Renal cortical epithelial cell (primary cell): ENCODE measurements at regions not wholly inside any gene's neighbourhood (a gene's known extent, or its start where the extent isn't known, plus 50 kb on each side); places are given as distances from the start of the nearest gene placed in this dataset.

Experiments used
- DNase-seq: peaks from one replicate; pipeline ENCODE4 v3.0.0-alpha.2; 2011; ENCODE audit warnings: low read depth

DNA sequence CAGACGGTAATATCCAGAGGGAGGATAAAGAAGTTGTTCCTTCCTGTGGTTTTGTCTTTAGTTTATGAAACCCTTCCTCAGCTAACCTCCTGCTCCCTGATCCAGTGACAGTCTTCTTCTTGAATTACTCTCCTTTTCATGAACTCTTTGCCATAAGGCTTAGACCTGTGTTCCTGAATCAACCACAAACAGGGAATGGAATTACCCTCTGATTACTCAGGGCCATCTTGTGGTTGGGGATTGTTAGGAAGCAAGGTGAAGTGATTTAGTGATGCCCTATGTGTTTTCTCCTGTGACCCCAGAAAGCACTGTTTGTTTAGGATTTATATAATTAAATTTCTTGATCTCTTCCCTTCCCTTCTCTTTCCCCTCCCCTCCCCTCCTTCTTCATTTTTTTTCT is 409.1 kb downstream of the TAF11L14 start:
- DNase-seq: no peak

DNA sequence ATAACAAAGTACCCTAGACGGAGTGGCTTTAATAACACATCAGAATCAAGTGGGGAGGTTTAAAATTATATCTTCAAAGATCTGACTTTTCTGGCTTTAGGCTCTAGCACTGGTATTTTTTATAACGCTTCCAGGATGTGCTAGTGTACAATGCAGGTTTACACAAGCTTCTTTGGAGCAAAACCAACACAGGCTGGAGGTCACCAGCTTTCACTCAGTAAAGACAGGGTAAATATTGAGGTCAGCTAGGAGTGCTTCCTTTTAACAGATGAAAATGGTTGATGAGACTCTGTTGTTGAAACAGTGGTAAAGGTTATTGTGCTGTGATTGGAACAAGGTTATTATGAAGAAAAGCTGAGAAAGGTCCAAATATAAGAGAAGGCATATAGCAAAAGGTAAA is 414.2 kb downstream of the TAF11L14 start:
- DNase-seq: no peak

DNA sequence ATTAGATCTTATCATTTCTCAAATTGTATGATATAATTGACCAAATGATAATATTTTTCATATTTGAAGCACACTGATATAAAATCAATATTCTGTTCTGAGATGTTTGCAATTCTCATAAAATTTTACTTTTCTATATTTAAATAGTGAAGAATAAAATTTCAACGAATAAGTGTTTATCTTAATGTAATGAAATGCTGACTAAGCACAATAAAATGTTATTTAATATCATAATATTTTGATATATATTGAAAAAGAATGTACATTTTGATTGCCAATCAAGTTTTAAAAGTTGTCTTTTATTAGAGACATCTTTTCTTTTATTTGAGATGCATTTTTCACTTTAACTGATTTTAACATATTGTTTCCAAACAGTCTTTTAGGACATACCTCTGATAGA is 416.1 kb downstream of the TAF11L14 start:
- no peak for DNase-seq

DNA sequence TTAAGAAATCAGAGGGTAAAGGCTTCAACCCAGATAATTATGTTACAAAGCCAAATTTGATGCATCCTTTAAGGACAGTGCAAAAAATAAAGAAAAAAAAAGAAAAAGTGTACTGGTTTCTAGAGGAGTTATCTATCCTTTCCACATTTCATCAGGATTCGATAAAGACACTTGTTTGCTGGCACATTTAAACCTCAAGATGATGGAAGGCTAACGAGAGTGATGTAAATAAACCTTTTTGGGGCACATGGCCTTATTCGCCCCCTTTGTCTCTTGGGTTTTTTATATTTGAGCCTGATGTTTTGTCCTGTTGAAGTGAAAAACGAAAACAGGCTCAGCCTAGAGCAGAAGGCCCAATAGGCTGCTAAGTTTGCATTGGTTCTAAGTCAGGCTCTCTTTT is 416.5 kb downstream of the TAF11L14 start:
- DNase-seq: no peak

DNA sequence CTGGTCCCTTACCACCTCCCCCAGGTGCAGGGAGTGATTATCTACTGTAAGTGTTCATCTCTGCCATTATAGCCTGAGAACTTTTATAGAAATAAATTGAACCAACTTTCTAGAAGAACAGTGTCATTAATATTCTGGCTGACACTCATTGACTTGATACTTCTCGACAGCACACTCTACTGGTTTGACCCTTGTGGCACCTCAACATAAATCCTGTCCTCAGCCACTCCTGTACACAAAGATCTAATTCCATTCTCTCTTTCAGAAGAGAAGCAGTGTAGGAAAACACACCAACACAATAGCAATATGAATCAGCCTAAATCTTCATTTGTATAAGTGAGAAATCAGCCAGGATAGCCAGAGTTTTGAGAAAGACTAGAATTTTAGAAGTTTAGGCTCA is 417.7 kb downstream of the TAF11L14 start:
- DNase-seq: no peak

DNA sequence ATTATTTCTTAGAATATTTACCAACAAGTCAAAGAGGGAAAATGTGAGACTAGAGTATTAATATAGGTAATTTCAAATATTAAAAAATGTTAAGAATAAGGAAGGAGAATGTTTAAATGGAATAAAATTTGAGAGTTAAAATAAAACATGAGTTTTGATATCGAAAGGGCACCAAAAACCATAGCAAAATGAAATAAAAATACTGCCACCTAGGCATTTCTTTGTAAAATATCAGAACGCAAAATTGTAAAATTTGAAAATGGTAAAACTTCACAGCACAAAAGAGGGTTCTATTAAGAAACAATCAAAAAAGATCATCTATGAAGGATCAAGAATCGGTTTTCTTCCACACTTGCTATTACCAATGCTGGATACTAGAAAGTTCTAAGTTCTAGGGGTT is 418.3 kb downstream of the TAF11L14 start:
- DNase-seq: no peak

DNA sequence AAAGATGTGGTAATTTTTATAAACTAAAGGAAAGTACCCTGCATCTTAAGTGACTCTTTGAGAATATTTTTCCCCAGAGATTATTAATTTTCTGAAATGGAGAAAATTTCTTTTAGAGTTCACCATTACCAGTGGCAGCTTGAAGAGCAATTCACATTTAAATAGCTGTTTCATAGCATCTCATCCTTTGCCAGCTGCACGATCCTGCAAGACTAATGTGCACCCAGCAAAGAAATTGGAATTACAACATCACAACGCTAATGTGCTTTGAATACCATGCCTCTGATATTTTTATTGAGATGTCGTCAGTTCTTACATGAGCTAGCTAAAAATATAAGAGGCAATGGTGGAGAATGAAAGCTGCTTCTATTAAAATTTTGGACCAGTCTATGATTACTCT is 423.5 kb downstream of the TAF11L14 start:
- DNase-seq: no peak

DNA sequence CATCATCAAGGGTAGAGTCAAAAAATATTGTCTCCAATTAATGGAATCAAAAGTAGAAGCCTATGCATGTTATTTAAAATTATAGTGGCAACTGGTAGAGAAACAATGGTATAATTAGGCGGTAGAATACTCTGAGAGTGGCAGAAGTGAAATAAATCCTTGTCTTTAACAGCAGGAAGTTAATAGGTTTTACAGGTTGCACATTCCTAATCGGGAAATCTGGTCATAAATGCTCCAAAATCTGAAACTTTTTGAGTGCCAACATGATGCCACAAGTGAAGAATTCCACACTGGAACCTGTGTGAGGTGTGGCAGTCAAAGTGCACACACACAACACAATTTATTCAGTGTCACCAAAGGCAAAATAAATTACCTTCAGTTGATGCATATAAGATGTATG is 433.4 kb downstream of the TAF11L14 start:
- no peak for DNase-seq

DNA sequence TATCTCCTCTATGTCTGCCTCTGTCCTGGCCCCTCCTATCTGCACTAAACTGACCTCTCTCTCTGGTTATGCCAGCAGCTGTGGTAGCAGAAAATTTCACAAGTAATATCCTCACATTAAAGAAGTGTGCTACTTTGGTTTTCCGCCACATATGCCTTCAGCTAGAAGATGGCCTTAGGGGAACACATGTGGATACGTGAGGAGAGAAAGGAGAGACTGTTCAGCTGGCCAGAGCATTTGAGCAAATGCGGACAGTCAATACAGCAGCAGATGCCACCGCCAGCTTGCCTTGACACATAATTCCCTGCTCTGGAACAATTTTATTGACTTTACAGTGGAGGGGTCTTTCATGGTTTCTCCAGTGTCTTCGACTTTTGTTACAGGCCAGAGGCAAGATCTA is 434.6 kb downstream of the TAF11L14 start:
- no peak for DNase-seq

DNA sequence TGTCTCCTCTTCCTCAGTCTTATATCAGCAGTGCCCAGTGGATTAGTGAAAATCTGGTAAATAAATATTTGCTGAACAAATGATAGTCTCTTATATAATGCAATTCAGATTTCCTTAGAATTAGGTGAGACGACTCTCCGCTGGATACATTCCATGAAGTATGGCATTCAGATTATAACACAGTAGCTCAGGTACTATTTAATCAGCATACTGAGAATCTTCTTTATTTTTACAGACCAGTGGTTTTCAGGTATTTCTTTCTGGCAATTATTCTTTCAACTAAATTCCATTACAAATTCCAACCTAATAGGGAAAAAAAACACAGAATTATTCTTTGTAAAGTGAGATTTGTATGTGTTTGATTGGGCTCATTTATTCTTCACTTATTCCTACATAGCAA is 435.5 kb downstream of the TAF11L14 start:
- DNase-seq: no peak

DNA sequence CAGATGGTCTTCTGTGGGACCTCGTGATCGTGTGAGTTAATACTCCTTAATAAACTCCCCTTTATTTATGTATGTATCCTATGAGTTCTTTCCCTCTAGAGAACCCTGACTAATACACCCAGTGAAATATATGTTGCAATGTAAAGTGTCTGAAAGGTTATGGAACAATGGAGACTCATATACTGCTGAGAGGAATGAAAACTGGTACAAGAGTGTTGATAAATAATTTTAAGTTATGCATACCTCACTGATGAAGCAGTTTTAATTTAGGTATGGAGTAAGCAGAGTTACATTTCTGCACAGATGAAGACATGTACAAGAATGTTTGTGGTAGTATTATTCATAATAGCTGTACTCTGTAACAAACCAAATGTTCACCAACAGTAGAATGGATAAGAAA is 438.3 kb downstream of the TAF11L14 start:
- DNase-seq: no peak

DNA sequence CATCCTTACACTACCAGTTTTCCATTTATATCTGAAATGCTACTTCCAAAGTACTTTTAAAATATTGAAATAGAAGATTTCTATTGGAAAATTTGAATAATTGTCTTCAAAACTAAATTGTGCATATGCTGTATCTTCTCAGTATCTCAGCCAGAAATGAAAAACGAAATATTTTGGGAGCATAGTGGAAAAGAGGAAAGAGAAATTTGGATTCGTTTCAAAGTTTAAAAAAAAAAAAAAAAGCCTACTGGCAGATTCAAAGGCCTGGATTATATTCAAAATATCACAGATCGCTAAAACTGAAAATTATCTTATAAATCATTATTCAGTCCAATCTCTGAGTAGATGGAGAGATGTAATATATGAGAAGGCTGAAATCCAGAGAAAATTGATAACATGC is 440.7 kb downstream of the TAF11L14 start:
- DNase-seq: no peak

DNA sequence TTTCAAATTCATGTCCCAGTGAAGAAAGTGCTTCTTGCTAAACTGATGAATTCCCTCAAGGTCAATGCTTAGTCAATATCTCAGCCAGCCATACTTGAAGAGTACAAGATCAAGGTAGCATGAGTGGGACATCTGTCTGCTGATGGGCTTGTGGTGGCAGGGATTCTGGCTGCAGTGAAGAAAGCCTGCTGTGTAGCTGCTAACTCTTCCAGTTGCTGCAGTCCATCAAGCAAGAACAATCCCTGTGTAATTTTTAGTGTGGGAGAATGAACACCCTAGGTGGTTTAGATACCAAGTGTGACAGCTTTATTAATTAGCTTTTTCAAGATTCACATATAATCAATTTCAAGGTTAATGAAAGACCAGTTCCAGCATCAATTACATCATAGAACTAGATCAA is 443.9 kb downstream of the TAF11L14 start:
- DNase-seq: no peak

DNA sequence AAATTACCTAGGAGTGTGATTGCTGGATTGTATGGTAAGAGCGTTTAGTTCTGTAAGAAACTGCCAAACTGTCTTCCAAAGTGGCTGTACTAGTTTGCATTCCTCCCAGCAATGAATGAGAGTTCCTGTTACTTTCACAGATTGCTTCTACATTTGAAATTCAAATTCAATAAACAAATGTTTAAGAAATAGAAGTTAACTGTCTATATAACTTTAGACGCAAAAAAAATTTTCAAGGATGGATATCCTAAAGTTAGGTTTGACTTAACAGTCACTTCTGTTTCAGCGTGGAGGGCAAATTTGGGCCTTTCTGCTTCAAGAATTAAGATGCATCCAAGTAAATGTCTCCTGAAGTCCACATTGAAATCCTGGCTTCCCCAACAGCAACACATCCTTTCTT is 445.6 kb downstream of the TAF11L14 start:
- DNase-seq: no peak

DNA sequence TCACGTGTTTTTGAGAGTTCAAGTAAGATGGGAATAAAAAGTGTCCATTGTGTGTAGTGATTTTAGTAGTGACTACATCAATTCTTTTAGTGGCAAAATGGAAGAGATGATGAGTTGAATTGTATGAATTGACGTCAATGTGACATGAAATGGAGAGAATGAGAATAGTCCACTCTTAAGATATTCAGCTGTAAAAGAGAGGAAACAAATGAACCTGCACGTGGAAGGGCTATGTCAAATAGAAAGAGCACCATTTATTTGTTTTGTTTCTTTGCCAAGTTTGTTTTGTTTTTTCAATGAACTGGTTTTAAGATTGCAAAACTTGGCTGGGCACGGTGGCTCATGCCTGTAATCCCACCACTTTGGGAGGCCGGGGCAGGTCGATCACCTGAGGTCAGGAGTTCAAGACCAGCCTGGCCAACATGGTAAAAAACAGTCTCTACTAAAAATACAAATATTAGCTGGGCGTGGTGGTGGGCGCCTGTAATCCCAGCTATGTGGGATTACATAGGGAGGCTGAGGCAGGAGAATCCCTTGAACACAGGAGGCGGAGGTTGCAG is 453.8 kb downstream of the TAF11L14 start:
- no peak for DNase-seq

DNA sequence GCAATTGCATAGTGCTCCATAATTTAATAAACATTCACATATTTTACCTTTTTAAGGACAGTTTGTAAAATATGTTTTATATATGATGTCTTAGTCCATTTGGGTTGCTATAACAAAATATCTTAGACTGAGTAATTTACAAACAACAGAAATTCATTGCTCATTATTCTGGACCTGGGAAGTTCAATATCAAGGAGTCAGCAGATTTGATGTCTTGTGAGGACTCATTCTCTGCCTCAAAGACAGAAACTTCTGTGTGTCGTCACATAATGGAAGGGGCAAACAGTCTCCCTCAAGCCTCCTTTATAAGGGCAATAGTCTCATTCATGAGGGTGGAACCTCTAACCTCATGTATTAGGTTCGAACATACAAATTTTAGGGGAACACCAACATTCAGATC is 455.9 kb downstream of the TAF11L14 start:
- DNase-seq: no peak

DNA sequence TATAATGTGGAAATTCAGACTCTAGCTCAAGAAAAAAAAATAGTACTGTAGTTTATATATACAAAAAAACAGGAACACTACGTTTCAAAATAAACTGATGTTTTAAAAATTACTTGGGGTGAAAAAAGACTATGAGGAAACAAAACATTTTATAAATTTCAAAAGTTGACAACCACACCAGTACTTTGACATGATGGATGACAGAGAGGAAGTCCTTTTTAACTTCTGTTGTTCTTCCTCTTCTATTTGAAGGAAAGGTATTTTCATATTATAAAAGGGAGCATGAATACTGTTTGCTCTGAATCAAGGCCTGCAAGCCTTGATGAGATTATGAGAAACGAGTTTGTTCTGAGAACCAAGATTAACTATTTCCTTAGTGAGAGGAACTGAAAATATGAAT is 456.9 kb downstream of the TAF11L14 start:
- DNase-seq: no peak

DNA sequence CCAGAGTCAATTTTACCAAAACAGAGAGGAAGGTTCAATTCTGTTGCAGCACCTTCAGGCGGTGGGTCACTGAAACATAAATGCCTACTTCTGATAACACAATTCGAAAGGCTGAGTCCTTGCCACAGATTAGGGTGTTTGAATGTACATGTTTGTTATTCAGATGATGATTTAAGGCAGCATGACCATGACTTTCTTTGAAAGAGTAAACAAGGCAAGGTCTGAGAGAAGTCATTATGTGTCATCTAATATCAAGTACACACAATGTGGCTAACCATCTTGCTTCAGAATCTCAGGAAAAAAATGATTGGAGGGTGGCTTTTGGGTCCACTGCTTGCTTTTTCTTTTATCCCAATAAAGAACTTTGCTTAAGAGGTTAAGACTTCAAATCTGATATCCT is 457.5 kb downstream of the TAF11L14 start:
- DNase-seq: no peak

DNA sequence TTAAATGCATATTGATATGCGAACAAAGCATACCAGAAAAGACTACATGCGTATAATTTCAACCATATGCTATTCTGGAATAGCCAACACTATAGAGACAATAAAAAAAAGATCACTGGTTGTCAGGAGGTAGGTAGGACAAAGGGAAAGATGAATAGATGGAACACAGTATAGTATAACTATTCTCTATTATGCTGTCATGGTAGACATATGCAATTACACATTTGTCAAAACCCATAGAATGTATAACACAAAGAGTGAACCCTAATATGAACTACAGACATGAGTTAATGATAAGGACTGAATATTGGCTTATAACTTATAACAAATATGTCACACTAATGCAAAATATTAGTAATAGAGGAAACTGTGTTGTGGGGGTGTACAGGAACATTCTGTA is 460.8 kb downstream of the TAF11L14 start:
- DNase-seq: no peak

DNA sequence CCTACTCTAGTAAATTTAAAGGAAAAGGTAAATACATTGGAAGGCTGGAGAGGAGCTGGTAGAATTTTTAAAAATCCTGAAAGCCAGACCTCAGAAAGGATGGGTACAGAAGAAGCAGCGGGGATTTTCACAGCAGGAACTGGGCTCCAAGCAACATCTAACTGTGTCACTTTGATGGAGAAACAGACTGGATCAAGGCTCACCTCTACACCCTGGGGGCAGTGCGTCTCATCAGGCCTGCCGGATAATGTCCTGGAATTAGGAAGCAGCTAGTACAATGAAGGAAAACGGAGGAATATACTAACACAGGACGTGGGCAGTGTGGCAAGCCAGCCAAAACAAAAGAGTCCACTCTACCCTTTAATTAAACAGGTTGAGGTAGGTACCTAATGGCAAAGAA is 463.6 kb downstream of the TAF11L14 start:
- DNase-seq: no peak

DNA sequence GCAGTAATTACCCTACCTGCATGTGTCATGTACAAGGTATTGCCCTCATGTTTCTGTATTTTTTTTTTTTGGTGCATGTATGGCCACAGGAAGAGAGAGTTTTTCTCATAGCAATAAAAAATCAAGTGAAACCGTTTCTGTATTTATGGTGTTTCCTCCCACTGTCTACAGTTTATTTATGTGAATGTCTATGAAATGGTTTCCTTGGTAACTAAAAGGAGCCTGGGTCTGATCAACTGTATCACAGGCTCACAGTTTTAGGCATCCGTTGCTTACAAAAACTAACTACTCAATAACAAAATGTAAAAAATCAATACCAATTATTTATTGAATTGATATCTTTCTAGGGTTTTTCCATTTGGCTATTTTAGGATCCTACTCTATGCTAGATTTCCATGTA is 464.4 kb downstream of the TAF11L14 start:
- DNase-seq: no peak

DNA sequence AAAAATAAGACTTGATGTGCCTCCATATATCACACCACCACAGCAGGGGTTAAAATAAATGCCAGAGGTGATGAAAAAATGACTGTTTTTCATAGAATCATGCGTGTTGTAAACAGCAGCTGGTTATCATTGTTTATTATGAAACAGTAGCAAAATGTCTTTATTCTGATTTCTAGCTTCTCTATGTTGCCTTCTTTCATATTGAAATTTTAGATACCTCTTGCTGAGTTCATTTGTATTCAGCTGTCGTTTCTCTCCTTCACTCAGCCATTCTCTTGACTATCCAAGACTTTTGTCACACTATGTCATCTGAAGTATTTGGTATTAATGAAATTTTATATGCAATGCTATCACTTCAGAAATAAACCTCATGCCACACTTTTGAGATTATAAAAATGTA is 465.0 kb downstream of the TAF11L14 start:
- no peak for DNase-seq

DNA sequence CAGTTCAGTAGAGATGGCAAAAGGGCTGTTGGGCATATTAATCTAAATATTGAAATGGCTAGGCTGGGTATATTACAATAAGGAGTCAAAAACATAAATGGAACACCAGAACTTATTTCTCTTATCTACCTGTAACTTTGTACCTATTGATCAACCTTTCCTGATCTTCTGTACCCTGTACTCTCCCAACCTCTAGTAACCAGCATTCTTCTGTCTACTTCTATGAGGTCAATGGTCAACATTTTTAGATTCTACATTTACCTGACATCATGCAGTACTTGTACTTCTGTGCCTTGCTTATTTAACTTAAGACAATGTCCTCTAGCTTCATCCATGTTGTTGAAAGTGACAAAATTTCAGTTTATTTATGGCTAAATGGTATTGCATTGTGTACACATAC is 467.3 kb downstream of the TAF11L14 start:
- DNase-seq: no peak

DNA sequence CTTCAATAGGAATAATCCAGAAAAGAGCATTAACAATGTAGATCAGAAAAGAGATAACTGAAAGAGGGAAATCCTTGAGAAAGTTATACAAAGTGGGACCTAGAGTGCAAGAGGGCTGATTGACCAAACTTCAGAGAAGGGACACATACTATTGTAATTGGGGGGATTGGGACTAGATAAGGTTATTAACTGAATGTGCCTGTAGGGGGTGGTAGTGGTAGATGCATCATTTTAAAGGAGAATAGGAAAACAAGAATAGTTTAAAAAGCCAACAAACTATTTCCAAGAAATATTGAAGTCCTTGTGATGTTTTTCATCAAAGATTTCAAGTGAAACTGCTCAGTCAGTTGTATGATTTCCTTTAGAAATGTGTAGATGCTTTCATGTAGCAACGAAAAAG is 468.5 kb downstream of the TAF11L14 start:
- no peak for DNase-seq

DNA sequence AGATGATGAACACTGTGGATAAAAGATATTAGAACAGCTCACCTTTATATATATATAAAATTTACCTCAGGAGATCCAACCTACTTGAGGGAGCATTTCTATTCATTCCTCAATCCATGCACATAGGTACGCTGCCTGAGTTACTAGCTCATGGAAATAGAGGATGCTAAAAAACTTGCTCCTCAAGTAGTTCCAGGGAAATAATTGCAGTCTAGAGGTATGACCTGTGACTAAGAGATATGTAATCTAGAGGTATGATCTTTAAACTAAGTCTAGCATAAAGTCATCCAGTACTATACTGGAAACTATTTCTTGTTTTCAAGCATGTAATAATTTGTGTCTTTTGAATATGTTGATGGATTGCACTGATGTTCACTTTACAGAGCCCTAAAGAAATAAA is 471.2 kb downstream of the TAF11L14 start:
- DNase-seq: no peak
